IMR-90 (cell line): ENCODE measurements at regions not wholly inside any gene's neighbourhood (a gene's known extent, or its start where the extent isn't known, plus 50 kb on each side); places are given as distances from the start of the nearest gene placed in this dataset.

Experiments
- ATAC-seq: fragments of 200-7000 bp; cut with Tn5 transposase; 2 replicates; pipeline ENCODE4 v1.9.1; 2020; ENCODE audit warnings: low read depth, mild to moderate bottlenecking, moderate library complexity
- BruUV-seq: library from RNA; stranded (reverse); fragments of 400-500 nt; replicated peaks from 2 replicates; lab custom pipeline; 2021; lab: Mats Ljungman, UMichigan
- CTCF ChIA-PET: fragments of 300-600 bp; formaldehyde crosslinking; extraction: SDS; loops from one replicate; lab custom pipeline; 2021; ENCODE audit warnings: antibody characterized with exemption; lab: Yijun Ruan, JAX
- POLR2A ChIA-PET: fragments of 300-600 bp; sonication (Branson Sonifier 250); formaldehyde crosslinking; loops from one replicate; lab custom pipeline; 2022; ENCODE audit warnings: antibody characterized with exemption; ENCODE audit not compliant: unreplicated experiment; lab: Charles Lee
- DNase-seq: peaks from one replicate; pipeline ENCODE4 v3.0.0; 2013
- H2AFZ ChIP-seq: replicated peaks from 2 replicates; pipeline ENCODE3; 2013; ENCODE audit warnings: low read length, mild to moderate bottlenecking; ENCODE audit not compliant: poor library complexity
- H2AK5ac ChIP-seq: 2 replicates; pipeline ENCODE4 v1.6.1; 2013; ENCODE audit warnings: low read depth, low read length, inconsistent platforms
- H2AK9ac ChIP-seq: replicated peaks from 2 replicates; pipeline ENCODE3; 2013; ENCODE audit warnings: mild to moderate bottlenecking, low read depth, low read length, moderate library complexity; ENCODE audit not compliant: poor library complexity
- H2BK120ac ChIP-seq: 2 replicates; pipeline ENCODE4 v1.6.1; 2013; ENCODE audit warnings: low read depth, low read length, inconsistent platforms
- H2BK15ac ChIP-seq: 3 replicates; pipeline ENCODE4 v1.6.1; 2013; ENCODE audit warnings: low read depth, low read length, inconsistent platforms
- H2BK20ac ChIP-seq: 2 replicates; pipeline ENCODE4 v1.6.1; 2013; ENCODE audit warnings: low read depth, mild to moderate bottlenecking, inconsistent platforms, low read length, moderate library complexity
- H2BK5ac ChIP-seq: 2 replicates; pipeline ENCODE4 v1.6.1; 2013; ENCODE audit warnings: mild to moderate bottlenecking, low read depth, low read length, inconsistent platforms; ENCODE audit not compliant: poor library complexity, severe bottlenecking
- H3K14ac ChIP-seq: replicated peaks from 2 replicates; pipeline ENCODE4 v1.6.1; 2013; ENCODE audit warnings: low read depth, low read length, inconsistent platforms
- H3K18ac ChIP-seq: 2 replicates; pipeline ENCODE4 v1.6.1; 2013; ENCODE audit warnings: low read depth, low read length, control low read depth
- H3K23ac ChIP-seq: 2 replicates; pipeline ENCODE4 v1.6.1; 2013; ENCODE audit warnings: low read depth, low read length, inconsistent platforms
- H3K27ac ChIP-seq: 2 replicates; pipeline ENCODE4 v1.5.1; 2013; ENCODE audit warnings: mild to moderate bottlenecking, control low read depth, low read length; ENCODE audit not compliant: insufficient read depth
- H3K27me3 ChIP-seq: 2 replicates; pipeline ENCODE4 v1.6.1; 2013; ENCODE audit warnings: low read length; ENCODE audit not compliant: control insufficient read depth, insufficient read depth
- H3K36me3 ChIP-seq: 2 replicates; pipeline ENCODE4 v1.6.1; 2013; ENCODE audit warnings: low read length, mixed read lengths; ENCODE audit not compliant: control insufficient read depth, insufficient read depth
- H3K4ac ChIP-seq: 2 replicates; pipeline ENCODE4 v1.6.1; 2013; ENCODE audit warnings: low read depth, low read length, inconsistent platforms
- H3K4me1 ChIP-seq: 2 replicates; pipeline ENCODE4 v1.6.1; 2013; ENCODE audit warnings: low read length, mixed read lengths; ENCODE audit not compliant: control insufficient read depth, insufficient read depth
- H3K4me2 ChIP-seq: 2 replicates; pipeline ENCODE4 v1.6.1; 2013; ENCODE audit warnings: low read depth, mild to moderate bottlenecking, control low read depth, low read length, moderate library complexity
- H3K4me3 ChIP-seq: 2 replicates; pipeline ENCODE4 v1.5.1; 2013; ENCODE audit warnings: low read depth, mild to moderate bottlenecking, control low read depth, low read length, moderate library complexity; ENCODE audit not compliant: insufficient read depth
- H3K56ac ChIP-seq: 2 replicates; pipeline ENCODE4 v1.6.1; 2013; ENCODE audit warnings: low read length, inconsistent platforms; ENCODE audit not compliant: insufficient read depth; ENCODE audit errors: extremely low read depth
- H3K79me1 ChIP-seq, 2 experiments: 2 replicates each; pipeline ENCODE4 v1.6.1; 2013; ENCODE audit warnings: low read length in 2 of 2, inconsistent platforms in 1 of 2, low read depth in 1 of 2
- H3K9ac ChIP-seq: 2 replicates; pipeline ENCODE4 v1.6.1; 2013; ENCODE audit warnings: low read depth, low read length, control low read depth
- H3K9me1 ChIP-seq: 2 replicates; pipeline ENCODE4 v1.6.1; 2013; ENCODE audit warnings: low read length, inconsistent platforms; ENCODE audit not compliant: insufficient read depth
- H3K9me3 ChIP-seq: 2 replicates; pipeline ENCODE4 v1.6.1; 2013; ENCODE audit warnings: low read length; ENCODE audit not compliant: control insufficient read depth, insufficient read depth
- H4K20me1 ChIP-seq: 2 replicates; pipeline ENCODE4 v1.6.1; 2013; ENCODE audit warnings: low read length, inconsistent platforms; ENCODE audit not compliant: insufficient read depth
- H4K5ac ChIP-seq: 2 replicates; pipeline ENCODE4 v1.6.1; 2013; ENCODE audit warnings: mild to moderate bottlenecking, low read depth, low read length, control low read depth
- H4K8ac ChIP-seq, 2 experiments: 2 replicates each; pipeline ENCODE4 v1.6.1; 2013; ENCODE audit warnings: low read depth in 2 of 2, low read length in 2 of 2, control low read depth in 1 of 2, inconsistent platforms in 1 of 2
- H4K91ac ChIP-seq: 2 replicates; pipeline ENCODE4 v1.6.1; 2013; ENCODE audit warnings: low read depth, low read length, inconsistent platforms; ENCODE audit not compliant: insufficient read depth
- BHLHE40 ChIP-seq: fragments of 150-350 bp; IDR thresholded peaks from 2 replicates; pipeline ENCODE4 v1.6.1; 2016; ENCODE audit warnings: mild to moderate bottlenecking, low read depth, low read length
- MAFK ChIP-seq: IDR thresholded peaks from 2 replicates; pipeline ENCODE4 v1.6.1; 2012; ENCODE audit warnings: low read depth, low read length, improper control_type of control experiment
- MAZ ChIP-seq: IDR thresholded peaks from 2 replicates; pipeline ENCODE4 v1.6.1; 2012; ENCODE audit warnings: low read depth, mild to moderate bottlenecking, low read length, improper control_type of control experiment, moderate library complexity, borderline replicate concordance
- NFE2L2 ChIP-seq: fragments of 150-350 bp; IDR thresholded peaks from 2 replicates; pipeline ENCODE4 v1.6.1; 2016; ENCODE audit warnings: low read depth, mild to moderate bottlenecking, low read length
- POLR2A ChIP-seq: IDR thresholded peaks from 2 replicates; pipeline ENCODE4 v1.6.1; 2012; ENCODE audit warnings: mild to moderate bottlenecking, low read depth, low read length
- RAD21 ChIP-seq: IDR thresholded peaks from 2 replicates; pipeline ENCODE4 v1.6.1; 2012; ENCODE audit warnings: low read length, improper control_type of control experiment
- RCOR1 ChIP-seq: IDR thresholded peaks from 2 replicates; pipeline ENCODE4 v1.6.1; 2012; ENCODE audit warnings: mild to moderate bottlenecking, low read length, improper control_type of control experiment; ENCODE audit not compliant: insufficient replicate concordance
- RFX5 ChIP-seq: IDR thresholded peaks from 2 replicates; pipeline ENCODE4 v1.8.0; 2012; ENCODE audit warnings: low read depth, mild to moderate bottlenecking, low read length, moderate library complexity
- WGBS, 2 experiments: methylation state at CpG; one replicate each; pipeline versions ENCODE4 v1.1.5 to v1.1.7; 2013; ENCODE audit warnings: missing lambda C conversion rate in 2 of 2; ENCODE audit not compliant: insufficient read length in 1 of 2; ENCODE audit errors: extremely low coverage in 2 of 2; 5-methylcytosine and 5-hydroxymethylcytosine counted together
- dilution Hi-C: fragments of 300-500 bp; cut with HindIII; formaldehyde crosslinking; loops from one replicate; pipeline ENCODE4 v1.14.3; 2018; ENCODE audit warnings: low sequenced_read_pairs; ENCODE audit not compliant: unreplicated experiment
- in situ Hi-C: fragments of 300-500 bp; cut with MboI; formaldehyde crosslinking; loops from 3 replicates; pipeline ENCODE4 v1.14.3; 2019; ENCODE audit warnings: low sequenced_read_pairs, inconsistent platforms, mixed read lengths
- intact Hi-C: fragments of 100-400 bp; cut with micrococcal nuclease; formaldehyde crosslinking; loops from 2 replicates; pipeline ENCODE4 v1.10.0; 2022

GRCh38 chr1:104706631-104707147, 957.0 kb downstream of the AMY1C start:
- no TSS peak for BruUV-seq
- Histone ChIP-seq H2AFZ (no peak overlapping the region), H2BK20ac (no peak overlapping the region), H3K4ac (no peak overlapping the region), H3K9ac (no peak overlapping the region), H3K4me3 (no peak overlapping the region), H4K5ac (no peak overlapping the region), H3K4me1 (no peaks in the 10 kb centered on the region), H3K4me2 (no peak overlapping the region; the same call in 1 of the 2 replicates), H2BK120ac (no peak overlapping the region), H2BK5ac (no peak overlapping the region), H4K91ac (no peak overlapping the region), H3K23ac (no peak overlapping the region), H4K20me1 (no peaks in the 10 kb centered on the region), H3K79me1 (no peaks in the 10 kb centered on the region), H2AK9ac (no peak overlapping the region), H3K18ac (no peak overlapping the region), H3K36me3 (no peaks in the 10 kb centered on the region), H2BK15ac (no peak overlapping the region), H3K56ac (no peak overlapping the region), H2AK5ac (no peak overlapping the region), H3K14ac (no peak overlapping the region), H3K27me3 (no peaks in the 10 kb centered on the region), H4K8ac (no peak overlapping the region), H3K27ac (no peak overlapping the region), H3K9me1 (no peaks in the 10 kb centered on the region), H3K9me3 (peaks cover 6% of the 10 kb centered on the region; the same call in 1 of the 2 replicates)
- dilution Hi-C loops (no loop called here), in situ Hi-C loops (no loop called here), intact Hi-C loops (no loop called here)
- TF ChIP-seq NFE2L2 (no peak), MAFK (no peak), BHLHE40 (no peak), RAD21 (no peak), RCOR1 (no peak), POLR2A (no peak), MAZ (no peak), RFX5 (no peak)
- ChIA-PET POLR2A (no interaction called here), CTCF (no interaction called here)
- 66% methylated on average over 4 of the region's 9 CpGs; no CpG with 5 or more reads in 1 of the 2 experiments for WGBS, 2 experiments
- no peak for ATAC-seq
- DNase-seq = no peak
